Heart left ventricle (tissue), 13 donors: ENCODE measurements at regions not wholly inside any gene's neighbourhood (a gene's known extent, or its start where the extent isn't known, plus 50 kb on each side); places are given as distances from the start of the nearest gene placed in this dataset.

Experiments used
- CTCF ChIP-seq, 12 donors: fragments of 200-600 bp; sonication (generic) in 4 of 12; IDR thresholded peaks; one replicate each; pipeline versions ENCODE4 v1.5.0 to v1.8.0; 2018 to 2022; ENCODE audit warnings: antibody characterized with exemption in 12 of 12, mild to moderate bottlenecking in 5 of 12
- POLR2A ChIP-seq, 2 donors: fragments of 450-650 bp; IDR thresholded peaks; one replicate each; pipeline ENCODE4 v1.6.1; 2017; ENCODE audit warnings: antibody characterized with exemption in 2 of 2, mild to moderate bottlenecking in 2 of 2, moderate library complexity in 2 of 2
- donor health status: ischemic (EF 13 %, LVEDD 7.1; RV severe dilation, severe dysfunction).
- donor health status: DM: no; HTN: yes; CAD: no.
- donor health status: DM: no; HTN: no; CAD: no.
- donor health status: ischemic (EF 25% LVEDD 6.9; RV normal size, moderate dysfunction).
- donor health status: ischemic (EF 25% LVEDD 5.7; RV mildly dilated, moderate dysfunction).
- donor health status: ischemic (EF 35%, LVEDD 5.7; RV mildly dilated, moderate dysfunction).
- donor health status: nonischemic (EF 11% LVEDD 7.7; RV severe dilation, severe dysfunction).
- donor health status: DM: yes; HTN: yes; CAD: no.
- donor health status: PGD.
- donor health status: ischemic (EF 29% LVEDD 5.4; RV normal size, mild dysfunction).
- donor health status: nonischemic (EF 23%, LVEDD 6.1; RV moderate dilation, normal function).

- TF ChIP-seq CTCF (IDR thresholded peaks at IDR 0.05), result no peak
- no peak for TF ChIP-seq POLR2A (IDR thresholded peaks at IDR 0.05)
Observed at GRCh38 chr6:63487103-63487813, 85.0 kb upstream of the LOC128125822 start.
